Kidney (tissue), 13 donors: ENCODE measurements at regions not wholly inside any gene's neighbourhood (a gene's known extent, or its start where the extent isn't known, plus 50 kb on each side); places are given as distances from the start of the nearest gene placed in this dataset.

Experiments
- DNase-seq, 5 donors: peaks; one replicate each; pipeline ENCODE4 v3.0.0-alpha.2; 2013 to 2020
- FAIRE-seq: peaks from 2 replicates; lab custom pipeline; 2012; peaks lifted over from hg19 to GRCh38; lab: Jason Lieb, UNC
- H3K27ac ChIP-seq, 2 donors: one replicate each; pipeline ENCODE4 v1.7.0; 2013; ENCODE audit warnings: low read depth in 2 of 2, low read length in 2 of 2, inconsistent platforms in 1 of 2
- H3K27me3 ChIP-seq: one replicate; pipeline ENCODE4 v1.7.1; 2013; ENCODE audit warnings: low read length, inconsistent platforms; ENCODE audit not compliant: control insufficient read depth, insufficient read depth
- H3K36me3 ChIP-seq, 3 donors: one replicate each; pipeline versions ENCODE4 v1.7.0 to v1.7.1; 2013; ENCODE audit warnings: low read length in 3 of 3, control low read depth in 1 of 3, inconsistent platforms in 1 of 3; ENCODE audit not compliant: insufficient read depth in 3 of 3, control insufficient read depth in 2 of 3
- H3K4me1 ChIP-seq, 3 donors: one replicate each; pipeline versions ENCODE4 v1.7.0 to v1.7.1; 2013; ENCODE audit warnings: low read length in 3 of 3, inconsistent platforms in 1 of 3, low read depth in 1 of 3; ENCODE audit not compliant: control insufficient read depth in 2 of 3, insufficient read depth in 2 of 3
- H3K4me3 ChIP-seq, 3 donors: one replicate each; pipeline versions ENCODE4 v1.7.0 to v1.8.1; 2013; ENCODE audit warnings: low read length in 3 of 3, control low read depth in 1 of 3, inconsistent platforms in 1 of 3
- H3K9ac ChIP-seq, 3 donors: one replicate each; pipeline versions ENCODE4 v1.7.0 to v1.7.1; 2013; ENCODE audit warnings: low read length in 3 of 3, control low read depth in 1 of 3, inconsistent platforms in 1 of 3
- H3K9me3 ChIP-seq, 3 donors: one replicate each; pipeline versions ENCODE4 v1.7.0 to v1.7.1; 2013; ENCODE audit warnings: low read length in 3 of 3, control low read depth in 1 of 3, inconsistent platforms in 1 of 3; ENCODE audit not compliant: control insufficient read depth in 2 of 3, insufficient read depth in 1 of 3
- CTCF ChIP-seq: IDR thresholded peaks from 3 replicates; pipeline ENCODE4 v1.5.1; 2012; ENCODE audit warnings: mild to moderate bottlenecking, moderate library complexity, borderline replicate concordance; ENCODE audit not compliant: insufficient read depth; ENCODE audit errors: extremely low read depth
- intact Hi-C: fragments of 100-400 bp; cut with DNase I; formaldehyde crosslinking; loops from one replicate; pipeline ENCODE4 v1.11.1; 2022
- donor health status: control.
- donor health status: control.
- donor health status: control.
- donor health status: control.
- donor health status: control.
- donor health status: DM: yes; HTN: yes; CAD: no.
- donor health status: Normal renal cell carcinoma (clear cell type).

DNA sequence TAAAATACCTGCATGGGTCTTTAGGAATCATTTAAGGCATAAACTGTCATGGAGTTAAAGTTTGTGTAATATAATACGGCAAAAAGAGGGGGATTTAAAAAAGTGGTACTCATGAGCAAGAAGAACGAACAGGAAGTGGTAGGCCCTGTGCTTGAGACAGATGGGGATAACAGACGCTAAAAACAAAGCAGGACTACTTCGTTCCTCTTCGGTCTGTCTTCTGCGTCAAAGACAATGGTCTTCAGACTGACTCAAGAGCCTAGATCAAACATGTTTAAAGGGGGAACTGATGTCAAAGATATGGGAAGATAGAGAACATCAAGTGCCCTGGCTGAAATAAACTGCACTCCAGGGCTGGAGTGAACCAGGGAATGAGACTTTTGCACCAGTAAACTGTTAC is 59.8 kb upstream of the RFX3 start:
- no peak overlapping the region for H3K9ac ChIP-seq
- TF ChIP-seq CTCF: no peak
- intact Hi-C loops: no loop called here

GRCh38 chr9:3578786-3579185 is 53.0 kb upstream of the RFX3 start:
- intact Hi-C loops: no loop called here
- H3K4me1 ChIP-seq: no peaks in the 10 kb centered on the region
- no peak overlapping the region for H3K9ac ChIP-seq
- peaks cover 0 to 14% (median 2%) of the 10 kb centered on the region in 3 donors for H3K9me3 ChIP-seq
- no peak for FAIRE-seq
- no peaks in the 10 kb centered on the region for H3K27me3 ChIP-seq
- H3K4me3 ChIP-seq: no peak overlapping the region
- H3K36me3 ChIP-seq: no peaks in the 10 kb centered on the region
- no peak for TF ChIP-seq CTCF
- H3K27ac ChIP-seq: no peak overlapping the region
- no peak for DNase-seq

More for the DNA sequence above, 59.8 kb upstream of the RFX3 start:
- Histone ChIP-seq H3K4me3 (no peak overlapping the region), H3K27me3 (no peaks in the 10 kb centered on the region), H3K27ac (no peak overlapping the region), H3K36me3 (no peaks in the 10 kb centered on the region), H3K4me1 (no peaks in the 10 kb centered on the region), H3K9me3 (peaks cover 0 to 10% (median 2%) of the 10 kb centered on the region in 3 donors)
- no peak for DNase-seq
- no peak for FAIRE-seq

- Histone ChIP-seq H3K27me3 (no peaks in the 10 kb centered on the region), H3K27ac (no peak overlapping the region), H3K9me3 (peaks cover 0 to 9% (median under 1%) of the 10 kb centered on the region in 3 donors), H3K4me1 (no peaks in the 10 kb centered on the region), H3K4me3 (no peak overlapping the region), H3K9ac (no peak overlapping the region), H3K36me3 (no peaks in the 10 kb centered on the region)
- DNase-seq: no peak
- FAIRE-seq: no peak
- TF ChIP-seq CTCF: no peak
- intact Hi-C loops: no loop called here
Measured at GRCh38 chr9:3576328-3576727, 50.5 kb upstream of the RFX3 start.

DNA sequence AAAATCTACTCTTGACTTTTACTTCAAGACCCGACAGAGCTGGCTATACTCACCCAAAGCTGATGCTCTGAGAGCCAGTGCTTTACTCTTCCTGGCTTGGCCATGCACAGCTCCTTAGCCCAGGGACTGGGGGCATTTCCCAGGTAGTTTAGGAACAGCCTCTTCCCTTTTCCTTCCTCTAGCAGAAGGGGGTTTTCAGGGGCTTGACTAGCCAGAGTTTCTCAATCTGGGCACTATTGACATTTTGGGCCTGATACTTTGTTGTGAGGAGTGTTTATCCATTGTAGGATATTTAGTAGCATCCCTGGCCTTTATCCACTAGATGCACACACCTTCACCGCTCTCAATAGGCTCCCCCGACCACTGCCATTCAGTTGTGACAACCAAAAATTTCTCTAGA is 50.0 kb upstream of the RFX3 start:
- no peak for TF ChIP-seq CTCF
- no peaks in the 10 kb centered on the region for H3K27me3 ChIP-seq
- FAIRE-seq: no peak

More for the DNA sequence above, 50.0 kb upstream of the RFX3 start:
- Histone ChIP-seq H3K9me3 (peaks cover 0 to 4% (median 0%) of the 10 kb centered on the region in 3 donors), H3K36me3 (no peaks in the 10 kb centered on the region), H3K9ac (no peak overlapping the region), H3K4me3 (no peak overlapping the region), H3K4me1 (no peaks in the 10 kb centered on the region), H3K27ac (no peak overlapping the region)
- DNase-seq: no peak
- intact Hi-C loops: no loop called here
